ENCODE measurements at regions not wholly inside any gene's neighbourhood (a gene's known extent, or its start where the extent isn't known, plus 50 kb on each side); places are given as distances from the start of the nearest gene placed in this dataset.

DNA sequence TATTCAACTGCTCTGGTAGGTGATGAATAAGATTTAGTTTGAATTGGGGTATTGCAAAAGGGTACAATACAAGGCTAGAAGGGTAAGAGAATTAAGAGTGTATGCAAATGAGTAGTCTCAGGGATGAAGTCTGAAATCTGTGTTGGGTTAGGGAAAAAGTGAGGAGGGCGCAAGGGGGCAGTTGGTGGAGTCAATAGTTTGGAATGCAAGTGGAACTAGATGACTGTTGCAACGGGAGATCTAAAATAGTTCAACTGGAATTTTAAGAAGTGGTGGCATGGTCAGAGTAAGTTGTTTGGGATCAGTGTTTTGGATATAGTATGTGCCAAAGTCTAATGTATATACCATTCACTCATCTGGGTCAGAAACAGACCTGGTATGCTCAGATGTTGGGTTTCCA lies 329.6 kb downstream of the GJA1 start:
- H3K36me3 ChIP-seq (ENCODE audit: control insufficient read depth, insufficient read depth, low read length) = no peaks in the 10 kb centered on the region
- BruUV-seq (replicated peaks) = no TSS peak
- H3K79me2 ChIP-seq (ENCODE audit: control insufficient read depth, insufficient read depth, low read length) = no peaks in the 10 kb centered on the region
- in situ Hi-C loops (cut with MboI) = no loop called here
- H2AFZ ChIP-seq (ENCODE audit: low read depth, low read length) = no peak overlapping the region
- H3K9me3 ChIP-seq (replicated peaks; ENCODE audit: control insufficient read depth, insufficient read depth, low read depth, low read length) = no peaks in the 10 kb centered on the region
- ChIA-PET CTCF (ENCODE audit: low intra/inter-chr PET ratio) (no interaction called here), POLR2A (no interaction called here)
- FAIRE-seq (no peak), ATAC-seq (no peak), DNase-seq (ENCODE audit: extremely low read depth in 1 of 4, low spot score in 3 of 4) (no peak)
- H3K9me1 ChIP-seq (ENCODE audit: control insufficient read depth, insufficient read depth, low read length) = no peaks in the 10 kb centered on the region
- H4K20me1 ChIP-seq (replicated peaks; ENCODE audit: control insufficient read depth, insufficient read depth, low read length) = no peaks in the 10 kb centered on the region
- intact Hi-C loops (cut with micrococcal nuclease) = no loop called here
- no peak overlapping the region for H3K4me2 ChIP-seq (ENCODE audit: insufficient read depth, low read length)
- WGBS (ENCODE audit: insufficient coverage, low coverage, missing lambda C conversion rate) = 0% methylated on average over 2 of the region's 2 CpGs
- H3K4me1 ChIP-seq (replicated peaks in 1 of 2; ENCODE audit: control insufficient read depth in 2 of 2, insufficient read depth in 2 of 2, low read length in 2 of 2) = no peaks in the 10 kb centered on the region
- H3K27ac ChIP-seq (ENCODE audit: extremely low read depth, low read depth, low read length) = no peak overlapping the region
- no peaks in the 10 kb centered on the region for H3K27me3 ChIP-seq (ENCODE audit: control insufficient read depth in 2 of 2, insufficient read depth in 2 of 2, low read length in 2 of 2)
- H3K4me3 ChIP-seq = no peak overlapping the region
- TF ChIP-seq, protein P1, sequence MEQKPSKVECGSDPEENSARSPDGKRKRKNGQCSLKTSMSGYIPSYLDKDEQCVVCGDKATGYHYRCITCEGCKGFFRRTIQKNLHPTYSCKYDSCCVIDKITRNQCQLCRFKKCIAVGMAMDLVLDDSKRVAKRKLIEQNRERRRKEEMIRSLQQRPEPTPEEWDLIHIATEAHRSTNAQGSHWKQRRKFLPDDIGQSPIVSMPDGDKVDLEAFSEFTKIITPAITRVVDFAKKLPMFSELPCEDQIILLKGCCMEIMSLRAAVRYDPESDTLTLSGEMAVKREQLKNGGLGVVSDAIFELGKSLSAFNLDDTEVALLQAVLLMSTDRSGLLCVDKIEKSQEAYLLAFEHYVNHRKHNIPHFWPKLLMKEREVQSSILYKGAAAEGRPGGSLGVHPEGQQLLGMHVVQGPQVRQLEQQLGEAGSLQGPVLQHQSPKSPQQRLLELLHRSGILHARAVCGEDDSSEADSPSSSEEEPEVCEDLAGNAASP (IDR thresholded peaks at IDR 0.05) = no peak
- TF ChIP-seq RBM14 (IDR thresholded peaks at IDR 0.05; ENCODE audit: borderline replicate concordance, insufficient read depth, low read depth, low read length) = no peak
- no peak for TF ChIP-seq SMAD1 (IDR thresholded peaks at IDR 0.05; ENCODE audit: low read depth, low read length, partially characterized antibody)
- TF ChIP-seq ZNF224 (CRISPR knock-in tag; IDR thresholded peaks at IDR 0.05) = no peak
- no peak for TF ChIP-seq CHCHD3 (CRISPR knock-in tag; IDR thresholded peaks at IDR 0.05)
- no peak for TF ChIP-seq ZNF696 (CRISPR knock-in tag; conservative IDR thresholded peaks at IDR 0.05)
- TF ChIP-seq, protein P2, sequence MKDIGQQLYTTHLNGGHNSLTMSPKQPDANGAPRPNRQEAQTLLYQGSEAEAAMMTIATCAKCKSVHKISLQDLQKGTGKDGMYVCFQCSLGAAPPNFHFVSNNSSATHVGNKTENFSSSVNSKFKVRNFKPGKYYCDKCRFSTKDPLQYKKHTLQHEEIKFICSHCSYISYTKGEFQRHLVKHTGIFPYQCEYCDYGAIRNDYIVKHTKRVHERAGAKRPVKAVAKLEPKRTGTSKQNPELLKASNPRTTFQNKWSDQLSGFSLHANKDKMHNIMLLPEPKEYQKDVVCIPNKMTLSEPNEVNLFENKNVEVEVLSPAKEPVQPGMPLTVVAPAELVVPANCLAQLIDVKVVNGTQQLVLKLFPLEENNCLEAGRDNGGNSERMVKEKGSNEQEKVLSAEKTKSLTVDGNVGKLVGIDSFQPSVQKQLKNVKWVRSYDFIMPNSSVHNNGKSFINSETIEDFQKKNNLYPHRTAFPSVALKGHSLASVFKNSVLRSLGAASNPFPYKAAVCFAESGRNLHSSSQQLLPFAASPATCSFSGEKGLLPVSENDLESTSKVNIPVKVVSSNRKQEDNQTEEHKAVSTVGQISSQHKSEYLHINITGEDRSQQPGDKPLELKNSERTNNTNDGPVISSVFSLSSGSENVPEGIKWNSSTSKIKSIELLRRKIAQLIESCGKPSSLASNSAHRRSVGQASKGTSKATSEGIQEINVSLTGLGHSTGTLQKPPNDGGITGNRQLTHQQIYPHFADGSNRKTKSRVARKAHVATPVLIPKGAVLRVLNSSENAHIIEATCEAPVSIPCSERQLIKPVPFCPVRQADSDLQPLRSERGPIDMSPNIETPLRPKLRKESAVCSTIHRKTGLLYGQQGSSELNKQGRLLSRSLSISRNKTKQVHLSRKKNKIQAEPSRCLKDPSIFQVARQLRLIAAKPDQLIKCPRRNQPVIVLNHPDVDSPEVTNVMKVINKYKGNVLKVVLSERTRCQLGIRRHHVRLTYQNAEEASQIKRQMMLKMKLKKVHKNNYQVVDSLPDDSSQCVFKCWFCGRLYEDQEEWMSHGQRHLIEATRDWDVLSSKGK (CRISPR knock-in tag; IDR thresholded peaks at IDR 0.05) = no peak
- no peak for TF ChIP-seq SMAD3 (CRISPR knock-in tag; conservative IDR thresholded peaks at IDR 0.05)
- no peak for TF ChIP-seq PHF21A (IDR thresholded peaks at IDR 0.05; ENCODE audit: borderline replicate concordance, low read depth)
- TF ChIP-seq L3MBTL2 (IDR thresholded peaks at IDR 0.05) = no peak
- TF ChIP-seq GTF3C2 (IDR thresholded peaks at IDR 0.05; ENCODE audit: borderline replicate concordance, extremely low read depth, insufficient read length) = no peak
- no peak for TF ChIP-seq ARID2 (IDR thresholded peaks at IDR 0.05)
- TF ChIP-seq ZNF707 (CRISPR knock-in tag; conservative IDR thresholded peaks at IDR 0.05) = no peak
- TF ChIP-seq SIN3A (IDR thresholded peaks at IDR 0.05; ENCODE audit: borderline replicate concordance in 2 of 2, control insufficient read depth in 1 of 2, low read depth in 2 of 2, low read length in 2 of 2) = no peak
- TF ChIP-seq SIX5 (IDR thresholded peaks at IDR 0.05; ENCODE audit: borderline replicate concordance in 1 of 2, insufficient read depth in 1 of 2, low read depth in 1 of 2, low read length in 2 of 2) = no peak
- H3K9ac ChIP-seq (ENCODE audit: insufficient read depth in 1 of 2, low read depth in 2 of 2, low read length in 2 of 2) = no peak overlapping the region

Data from K562 (cell line).